NOMO-1 (cell line): ENCODE measurements at regions not wholly inside any gene's neighbourhood (a gene's known extent, or its start where the extent isn't known, plus 50 kb on each side); places are given as distances from the start of the nearest gene placed in this dataset.

Experiments
- DNase-seq, 2 experiments: peaks; one replicate each; lab custom pipeline; 2025; ENCODE audit not compliant: unreplicated experiment in 2 of 2; lab: John Stamatoyannopoulos, UW

- peak; percentile 14 to 71 for DNase-seq
Observed at GRCh38 chr4:14850455-14851097, 151.7 kb upstream of the CPEB2 start.

GRCh38 chr4:14853176-14853943 is 148.9 kb upstream of the CPEB2 start:
- DNase-seq, result no peak

GRCh38 chr4:14855719-14856061 is 146.6 kb upstream of the CPEB2 start:
- DNase-seq, result no peak

- peak; percentile 79 to 90 for DNase-seq
Observed at GRCh38 chr4:14856062-14856933, 146.0 kb upstream of the CPEB2 start.

- no peak for DNase-seq
Observed at GRCh38 chr4:14856934-14857235, 145.4 kb upstream of the CPEB2 start.

- no peak for DNase-seq
Observed at GRCh38 chr4:14857475-14857874, 144.8 kb upstream of the CPEB2 start.

- peak; percentile 36 to 52 for DNase-seq
Observed at GRCh38 chr4:14857981-14858380, 144.3 kb upstream of the CPEB2 start.

GRCh38 chr4:14862891-14863290 is 139.4 kb upstream of the CPEB2 start:
- no peak for DNase-seq

- no peak for DNase-seq
Observed at GRCh38 chr4:14863418-14864364, 138.6 kb upstream of the CPEB2 start.

- peak; percentile 24 to 85 for DNase-seq
Observed at GRCh38 chr4:14864365-14865030, 137.8 kb upstream of the CPEB2 start.

GRCh38 chr4:14865031-14865366 is 137.3 kb upstream of the CPEB2 start:
- no peak for DNase-seq

- no peak for DNase-seq
Observed at GRCh38 chr4:14865804-14866203, 136.5 kb upstream of the CPEB2 start.

GRCh38 chr4:14867847-14868246 is 134.4 kb upstream of the CPEB2 start:
- no peak for DNase-seq

- no peak for DNase-seq
Observed at GRCh38 chr4:14868426-14869395, 133.6 kb upstream of the CPEB2 start.

- DNase-seq, result peak in 1 of 2 experiments; percentile 15
Observed at GRCh38 chr4:14871676-14872430, 130.4 kb upstream of the CPEB2 start.

GRCh38 chr4:14874990-14875389 is 127.3 kb upstream of the CPEB2 start:
- DNase-seq, result no peak

- peak; percentile 94 to 96 for DNase-seq
Observed at GRCh38 chr4:14877246-14878225, 124.7 kb upstream of the CPEB2 start.
